Fibroblast of skin of right quadriceps (primary cell): ENCODE measurements at regions not wholly inside any gene's neighbourhood (a gene's known extent, or its start where the extent isn't known, plus 50 kb on each side); places are given as distances from the start of the nearest gene placed in this dataset.

Experiments
- DNase-seq: peaks from one replicate; pipeline ENCODE4 v3.0.0-alpha.2; 2013

- DNase-seq = no peak
Measured at GRCh38 chr7:91323626-91324158, 59.5 kb downstream of the FZD1 start.

GRCh38 chr7:91324663-91325062 lies 60.4 kb downstream of the FZD1 start:
- DNase-seq = no peak

GRCh38 chr7:91325726-91326125 lies 61.5 kb downstream of the FZD1 start:
- peak; percentile 89 for DNase-seq

GRCh38 chr7:91326516-91327199 lies 62.4 kb downstream of the FZD1 start:
- DNase-seq = no peak

- DNase-seq = no peak
Measured at GRCh38 chr7:91327346-91327745, 63.1 kb downstream of the FZD1 start.

GRCh38 chr7:91329571-91329970 lies 65.3 kb downstream of the FZD1 start:
- DNase-seq = no peak

GRCh38 chr7:91330191-91330808 lies 66.1 kb downstream of the FZD1 start:
- no peak for DNase-seq

- no peak for DNase-seq
Measured at GRCh38 chr7:91330866-91331265, 66.6 kb downstream of the FZD1 start.

- no peak for DNase-seq
Measured at GRCh38 chr7:91336106-91336505, 71.9 kb downstream of the FZD1 start.

GRCh38 chr7:91338226-91339020 lies 74.2 kb downstream of the FZD1 start:
- DNase-seq = no peak

- no peak for DNase-seq
Measured at GRCh38 chr7:91342346-91342745, 78.1 kb downstream of the FZD1 start.

- DNase-seq = no peak
Measured at GRCh38 chr7:91343420-91343960, 79.3 kb downstream of the FZD1 start.

- DNase-seq = no peak
Measured at GRCh38 chr7:91343996-91344629, 79.9 kb downstream of the FZD1 start.

- no peak for DNase-seq
Measured at GRCh38 chr7:91344911-91345310, 80.7 kb downstream of the FZD1 start.

- no peak for DNase-seq
Measured at GRCh38 chr7:91345449-91345848, 81.2 kb downstream of the FZD1 start.

- DNase-seq = no peak
Measured at GRCh38 chr7:91346426-91346825, 82.2 kb downstream of the FZD1 start.

GRCh38 chr7:91347290-91347689 lies 83.1 kb downstream of the FZD1 start:
- DNase-seq = peak; percentile 29

- DNase-seq = peak; percentile 78
Measured at GRCh38 chr7:91348711-91349110, 84.5 kb downstream of the FZD1 start.

- peak; percentile 42 for DNase-seq
Measured at GRCh38 chr7:91351374-91351773, 87.1 kb downstream of the FZD1 start.

- no peak for DNase-seq
Measured at GRCh38 chr7:91352091-91352490, 87.9 kb downstream of the FZD1 start.

GRCh38 chr7:91353848-91354247 lies 89.6 kb downstream of the FZD1 start:
- DNase-seq = peak; percentile 61

- no peak for DNase-seq
Measured at GRCh38 chr7:91355695-91356435, 91.6 kb downstream of the FZD1 start.
